K562 (cell line): ENCODE measurements at regions not wholly inside any gene's neighbourhood (a gene's known extent, or its start where the extent isn't known, plus 50 kb on each side); places are given as distances from the start of the nearest gene placed in this dataset.

Source experiments
- ATAC-seq: fragments of 200-7000 bp; cut with Tn5 transposase; 3 replicates; pipeline ENCODE4 v1.9.1; 2020; ENCODE audit warnings: moderate library complexity
- BruUV-seq: library from RNA; stranded (reverse); fragments of 400-500 nt; replicated peaks from 2 replicates; lab custom pipeline; 2021; lab: Mats Ljungman, UMichigan
- CTCF ChIA-PET: fragments of 300-600 bp; formaldehyde crosslinking; extraction: SDS; loops from one replicate; lab custom pipeline; 2021; ENCODE audit warnings: low intra/inter-chr PET ratio; lab: Yijun Ruan, JAX
- POLR2A ChIA-PET: fragments of 300-600, 350-650 bp; sonication (Branson Sonifier 250); formaldehyde crosslinking; extraction: SDS; loops from one replicate; lab custom pipeline; 2021; ENCODE audit warnings: antibody characterized with exemption, inconsistent platforms; lab: Yijun Ruan, JAX
- DNase-seq, 4 experiments: peaks; one replicate each; pipeline versions ENCODE4 v3.0.0 to v3.0.0-alpha.2; 2011 to 2018; ENCODE audit warnings: low spot score in 3 of 4, mixed read lengths in 3 of 4; ENCODE audit errors: extremely low read depth in 1 of 4
- FAIRE-seq: peaks from 2 replicates; lab custom pipeline; 2011; peaks lifted over from hg19 to GRCh38; lab: Jason Lieb, UNC
- H2AFZ ChIP-seq: 2 replicates; pipeline ENCODE4 v1.6.0; 2011; ENCODE audit warnings: low read depth, low read length, control low read depth, inconsistent platforms
- H3K27ac ChIP-seq: fragments of 200-600 bp; 3 replicates; pipeline ENCODE4 v1.8.0; 2011; ENCODE audit warnings: low read depth, mild to moderate bottlenecking, control low read depth, inconsistent platforms, low read length, moderate library complexity, mixed read lengths; ENCODE audit errors: extremely low read depth
- H3K27me3 ChIP-seq, 2 experiments: fragments of 300-600 bp in 1 of 2; 2 replicates in 1 of 2; 3 replicates in 1 of 2; pipeline versions ENCODE4 v1.6.0 to v1.8.0; 2011; ENCODE audit warnings: inconsistent platforms in 2 of 2, low read length in 2 of 2, mild to moderate bottlenecking in 1 of 2, mixed read lengths in 1 of 2, moderate library complexity in 1 of 2; ENCODE audit not compliant: control insufficient read depth in 2 of 2, insufficient read depth in 2 of 2
- H3K36me3 ChIP-seq: fragments of 300-600 bp; 3 replicates; pipeline ENCODE4 v1.8.0; 2011; ENCODE audit warnings: mild to moderate bottlenecking, low read length, inconsistent platforms; ENCODE audit not compliant: control insufficient read depth, insufficient read depth
- H3K4me1 ChIP-seq, 2 experiments: fragments of 200-600 bp in 1 of 2; replicated peaks in 1 of 2; 2 replicates in 1 of 2; 3 replicates in 1 of 2; pipeline versions ENCODE4 v1.5.1 to v1.8.0; 2011; ENCODE audit warnings: inconsistent platforms in 2 of 2, low read length in 2 of 2, mild to moderate bottlenecking in 1 of 2, mixed read lengths in 1 of 2, moderate library complexity in 1 of 2; ENCODE audit not compliant: control insufficient read depth in 2 of 2, insufficient read depth in 2 of 2
- H3K4me2 ChIP-seq: 2 replicates; pipeline ENCODE4 v1.6.1; 2011; ENCODE audit warnings: low read length, control low read depth, inconsistent platforms, mixed read lengths; ENCODE audit not compliant: insufficient read depth
- H3K4me3 ChIP-seq: fragments of 200-600 bp; sonication (generic), shearing (Covaris generic); 2 replicates; pipeline ENCODE4 v1.5.1; 2016; ENCODE audit warnings: control low read depth, inconsistent platforms
- H3K79me2 ChIP-seq: fragments of 200-600 bp; 3 replicates; pipeline ENCODE4 v1.8.0; 2011; ENCODE audit warnings: low read length, inconsistent platforms; ENCODE audit not compliant: control insufficient read depth, insufficient read depth
- H3K9ac ChIP-seq, 2 experiments: 2 replicates each; pipeline versions ENCODE4 v1.6.0 to v1.6.1; 2011; ENCODE audit warnings: low read depth in 2 of 2, low read length in 2 of 2, control low read depth in 1 of 2, inconsistent platforms in 1 of 2, mild to moderate bottlenecking in 1 of 2, mixed read lengths in 1 of 2; ENCODE audit not compliant: insufficient read depth in 1 of 2
- H3K9me1 ChIP-seq: one replicate; pipeline ENCODE4 v1.6.0; 2011; ENCODE audit warnings: inconsistent platforms, mild to moderate bottlenecking, low read length, moderate library complexity; ENCODE audit not compliant: control insufficient read depth, insufficient read depth
- H3K9me3 ChIP-seq: replicated peaks from 2 replicates; pipeline ENCODE4 v1.5.1; 2011; ENCODE audit warnings: low read depth, low read length, inconsistent platforms; ENCODE audit not compliant: control insufficient read depth, insufficient read depth
- H4K20me1 ChIP-seq: replicated peaks from 2 replicates; pipeline ENCODE4 v1.6.1; 2011; ENCODE audit warnings: low read length, inconsistent platforms, mixed read lengths; ENCODE audit not compliant: control insufficient read depth, insufficient read depth
- ETV1 ChIP-seq: fragments of 450-650 bp; conservative IDR thresholded peaks from 2 replicates; pipeline ENCODE4 v1.6.1; 2016; ENCODE audit warnings: missing genetic modification characterization, control low read depth, low read depth, missing compliant biosample characterization
- FIP1L1 ChIP-seq: fragments of 200-400 bp; formaldehyde crosslinking; IDR thresholded peaks from 2 replicates; pipeline ENCODE4 v1.6.1; 2018; ENCODE audit warnings: mild to moderate bottlenecking, low read depth, low read length; ENCODE audit not compliant: poor library complexity, severe bottlenecking
- MGA ChIP-seq: fragments of 450-650 bp; IDR thresholded peaks from 2 replicates; pipeline ENCODE4 v1.6.1; 2016; ENCODE audit warnings: mild to moderate bottlenecking, moderate library complexity
- MIER1 ChIP-seq: fragments of 450-650 bp; IDR thresholded peaks from 2 replicates; pipeline ENCODE4 v1.6.1; 2016; ENCODE audit warnings: antibody characterized with exemption, mild to moderate bottlenecking, low read depth
- NCOR1 ChIP-seq: fragments of 450-650 bp; IDR thresholded peaks from 2 replicates; pipeline ENCODE4 v1.6.1; 2016; ENCODE audit warnings: mild to moderate bottlenecking, moderate library complexity
- PHF21A ChIP-seq: fragments of 450-650 bp; IDR thresholded peaks from 2 replicates; pipeline ENCODE4 v1.6.1; 2017; ENCODE audit warnings: low read depth, borderline replicate concordance
- POLR3A ChIP-seq: IDR thresholded peaks from 2 replicates; pipeline ENCODE4 v1.6.1; 2011; ENCODE audit warnings: borderline replicate concordance, mild to moderate bottlenecking, moderate library complexity; ENCODE audit not compliant: insufficient read length, insufficient read depth; ENCODE audit errors: extremely low read depth
- ZNF282 ChIP-seq: sonication (generic); formaldehyde crosslinking; IDR thresholded peaks from 2 replicates; pipeline ENCODE4 v1.8.1; 2023; ENCODE audit warnings: missing genetic modification reagents
- WGBS: fragments of 100-300 bp; shearing (Covaris generic); methylation state at CpG from one replicate; pipeline ENCODE4 v1.1.6; 2016; ENCODE audit warnings: low coverage, mixed read lengths; ENCODE audit not compliant: insufficient coverage; ENCODE audit errors: missing lambda C conversion rate; 5-methylcytosine and 5-hydroxymethylcytosine counted together
- in situ Hi-C: fragments of 300-500 bp; cut with MboI; formaldehyde crosslinking; loops from 4 replicates; pipeline ENCODE4 v1.15.0; 2018; ENCODE audit warnings: inconsistent platforms, mixed read lengths
- intact Hi-C: fragments of 100-400 bp; cut with micrococcal nuclease; formaldehyde crosslinking; loops from 2 replicates; pipeline ENCODE4 v1.14.2; 2022

GRCh38 chr1:30232288-30232899 lies 491.0 kb downstream of the MATN1 start:
- no peak overlapping the region for H3K27ac ChIP-seq
- ChIA-PET CTCF (interaction anchor here (0.6 to 1.9 kb wide), 6 partner anchors 180 to 997 kb away, joined by 3 to 13 read pairs (median 3); no protein-coding TSS in a partner anchor), POLR2A (interaction anchor here (0.5 to 1.2 kb wide), 5 partner anchors 8 to 399 kb away, joined by 3 to 4 read pairs (median 4); no protein-coding TSS in a partner anchor)
- H4K20me1 ChIP-seq: no peaks in the 10 kb centered on the region
- in situ Hi-C loops: no loop called here
- H2AFZ ChIP-seq: no peak overlapping the region
- H3K36me3 ChIP-seq: no peaks in the 10 kb centered on the region
- H3K27me3 ChIP-seq: peaks cover 0 to 23% of the 10 kb centered on the region in 2 experiments; a peak in 1 of 5 replicates
- FAIRE-seq (peak; percentile 91), DNase-seq (peak; percentile 60 to 80 (median 76)), ATAC-seq (peak; percentile 80)
- no peaks in the 10 kb centered on the region for H3K79me2 ChIP-seq
- H3K9ac ChIP-seq: no peak overlapping the region
- H3K4me2 ChIP-seq: no peak overlapping the region
- BruUV-seq: no TSS peak
- H3K4me1 ChIP-seq: no peaks in the 10 kb centered on the region
- no peaks in the 10 kb centered on the region for H3K9me1 ChIP-seq
- 3% methylated on average over 4 of the region's 4 CpGs for WGBS
- H3K9me3 ChIP-seq: no peaks in the 10 kb centered on the region
- no peak overlapping the region for H3K4me3 ChIP-seq
- intact Hi-C loops: loop anchor here (5.0 kb wide), 2 partner anchors 120 to 440 kb away; no protein-coding TSS in a partner anchor
- no peak for TF ChIP-seq POLR3A
- TF ChIP-seq ETV1 (tag): 0 out of 2 replicates have a peak, but pooled peaks have one; percentile 23
- no peak for TF ChIP-seq ZNF282 (CRISPR knock-in tag)
- TF ChIP-seq NCOR1: no peak
- TF ChIP-seq MGA: no peak
- TF ChIP-seq MIER1: no peak
- TF ChIP-seq PHF21A: no peak
- TF ChIP-seq FIP1L1: no peak
